GM18499 (cell line): ENCODE measurements at regions not wholly inside any gene's neighbourhood (a gene's known extent, or its start where the extent isn't known, plus 50 kb on each side); places are given as distances from the start of the nearest gene placed in this dataset.

Experiments used
- ATAC-seq: cut with Tn5 transposase; IDR thresholded peaks from one replicate; pipeline ENCODE4 v1.9.1; 2021; ENCODE audit warnings: moderate number of reproducible peaks; ENCODE audit not compliant: insufficient read depth, unreplicated experiment

GRCh38 chr4:30402276-30402675 is 317.9 kb upstream of the PCDH7 start:
- no peak for ATAC-seq

GRCh38 chr4:30413915-30414314 is 306.3 kb upstream of the PCDH7 start:
- ATAC-seq, result no peak

GRCh38 chr4:30416547-30416946 is 303.6 kb upstream of the PCDH7 start:
- ATAC-seq, result no peak

- ATAC-seq, result no peak
Observed at GRCh38 chr4:30427932-30428331, 292.2 kb upstream of the PCDH7 start.

GRCh38 chr4:30429813-30430761 is 290.1 kb upstream of the PCDH7 start:
- no peak for ATAC-seq

GRCh38 chr4:30434656-30435055 is 285.5 kb upstream of the PCDH7 start:
- no peak for ATAC-seq

GRCh38 chr4:30436394-30436793 is 283.8 kb upstream of the PCDH7 start:
- ATAC-seq, result no peak

GRCh38 chr4:30437316-30437715 is 282.9 kb upstream of the PCDH7 start:
- ATAC-seq, result no peak

- no peak for ATAC-seq
Observed at GRCh38 chr4:30443289-30443688, 276.9 kb upstream of the PCDH7 start.

GRCh38 chr4:30450474-30450873 is 269.7 kb upstream of the PCDH7 start:
- ATAC-seq, result no peak

GRCh38 chr4:30454504-30454903 is 265.7 kb upstream of the PCDH7 start:
- ATAC-seq, result no peak

- no peak for ATAC-seq
Observed at GRCh38 chr4:30456716-30457115, 263.5 kb upstream of the PCDH7 start.

GRCh38 chr4:30460818-30461217 is 259.4 kb upstream of the PCDH7 start:
- ATAC-seq, result no peak

GRCh38 chr4:30461218-30461617 is 259.0 kb upstream of the PCDH7 start:
- ATAC-seq, result no peak

- no peak for ATAC-seq
Observed at GRCh38 chr4:30462445-30463090, 257.6 kb upstream of the PCDH7 start.

- ATAC-seq, result no peak
Observed at GRCh38 chr4:30471861-30472260, 248.3 kb upstream of the PCDH7 start.

GRCh38 chr4:30473225-30473624 is 246.9 kb upstream of the PCDH7 start:
- ATAC-seq, result no peak

- no peak for ATAC-seq
Observed at GRCh38 chr4:30495251-30495650, 224.9 kb upstream of the PCDH7 start.

GRCh38 chr4:30495651-30496310 is 224.4 kb upstream of the PCDH7 start:
- no peak for ATAC-seq

GRCh38 chr4:30511751-30512150 is 208.4 kb upstream of the PCDH7 start:
- ATAC-seq, result no peak

- no peak for ATAC-seq
Observed at GRCh38 chr4:30518211-30518610, 202.0 kb upstream of the PCDH7 start.
